Pons (tissue), 1 donor: ENCODE measurements at regions not wholly inside any gene's neighbourhood (a gene's known extent, or its start where the extent isn't known, plus 50 kb on each side); places are given as distances from the start of the nearest gene placed in this dataset.
"Not testable (repeated sequence)": the region's sequence is repeated elsewhere in the genome, so short reads cannot be mapped to it uniquely, and the experiment has no call there.

ENCODE experiments used
- DNase-seq: peaks from one replicate; pipeline ENCODE4 v3.0.0-alpha.2; 2016; ENCODE audit warnings: low spot score

- DNase-seq = no peak
Observed at GRCh38 chr4:20124317-20125026, 127.2 kb upstream of the SLIT2 start.

GRCh38 chr4:20122198-20122988 lies 129.3 kb upstream of the SLIT2 start:
- no peak for DNase-seq

- peak; percentile 5 for DNase-seq
Observed at GRCh38 chr4:20119141-20119540, 132.6 kb upstream of the SLIT2 start.

- peak; percentile 14 for DNase-seq
Observed at GRCh38 chr4:20109391-20109790, 142.3 kb upstream of the SLIT2 start.

GRCh38 chr4:20106921-20107320 lies 144.8 kb upstream of the SLIT2 start:
- no peak for DNase-seq

GRCh38 chr4:20101831-20102230 lies 149.9 kb upstream of the SLIT2 start:
- DNase-seq = no peak

GRCh38 chr4:20096911-20097310 lies 154.8 kb upstream of the SLIT2 start:
- DNase-seq = no peak

GRCh38 chr4:20095805-20096541 lies 155.7 kb upstream of the SLIT2 start:
- no peak for DNase-seq

- no peak for DNase-seq
Observed at GRCh38 chr4:20091781-20092180, 159.9 kb upstream of the SLIT2 start.

GRCh38 chr4:20087522-20087911 lies 164.2 kb upstream of the SLIT2 start:
- DNase-seq = no peak

GRCh38 chr4:20086799-20087521 lies 164.7 kb upstream of the SLIT2 start:
- no peak for DNase-seq

- peak; percentile 11 for DNase-seq
Observed at GRCh38 chr4:20086067-20086798, 165.5 kb upstream of the SLIT2 start.

- no peak for DNase-seq
Observed at GRCh38 chr4:20085653-20086052, 166.1 kb upstream of the SLIT2 start.

- DNase-seq = no peak
Observed at GRCh38 chr4:20085156-20085555, 166.5 kb upstream of the SLIT2 start.

GRCh38 chr4:20084488-20084887 lies 167.2 kb upstream of the SLIT2 start:
- DNase-seq = no peak

- DNase-seq = no peak
Observed at GRCh38 chr4:20078644-20079043, 173.1 kb upstream of the SLIT2 start.

- no peak for DNase-seq
Observed at GRCh38 chr4:20075248-20075871, 176.3 kb upstream of the SLIT2 start.

GRCh38 chr4:20074450-20074849 lies 177.3 kb upstream of the SLIT2 start:
- DNase-seq = no peak

- DNase-seq = no peak
Observed at GRCh38 chr4:20065952-20066351, 185.8 kb upstream of the SLIT2 start.

GRCh38 chr4:20062857-20063256 lies 188.8 kb upstream of the SLIT2 start:
- not testable (repeated sequence) for DNase-seq

- no peak for DNase-seq
Observed at GRCh38 chr4:20062054-20062453, 189.7 kb upstream of the SLIT2 start.
